A673 (cell line): ENCODE measurements at regions not wholly inside any gene's neighbourhood (a gene's known extent, or its start where the extent isn't known, plus 50 kb on each side); places are given as distances from the start of the nearest gene placed in this dataset.

Experiments
- BruUV-seq: library from RNA; stranded (reverse); fragments of 400-500 nt; replicated peaks from 2 replicates; lab custom pipeline; 2021; lab: Mats Ljungman, UMichigan
- CTCF ChIA-PET: fragments of 300-600 bp; sonication (Branson Sonifier 250); formaldehyde crosslinking; loops from one replicate; lab custom pipeline; 2022; ENCODE audit warnings: antibody characterized with exemption; lab: Charles Lee
- POLR2A ChIA-PET: fragments of 300-600 bp; sonication (Branson Sonifier 250); formaldehyde crosslinking; loops from one replicate; lab custom pipeline; 2022; ENCODE audit warnings: antibody characterized with exemption; ENCODE audit not compliant: low non-redundant PET; lab: Charles Lee
- DNase-seq: peaks from one replicate; pipeline ENCODE4 v3.0.0-alpha.2; 2015; ENCODE audit warnings: low spot score
- H3K27ac ChIP-seq: fragments of 200-600 bp; sonication (generic); 2 replicates; pipeline ENCODE4 v1.5.1; 2016; ENCODE audit warnings: mixed run types, low read depth, mild to moderate bottlenecking, mixed read lengths, antibody characterized with exemption, low read length; ENCODE audit not compliant: poor library complexity, severe bottlenecking
- H3K27me3 ChIP-seq: fragments of 200-600 bp; sonication (generic); replicated peaks from 2 replicates; pipeline ENCODE4 v1.6.1; 2017; ENCODE audit warnings: mixed run types, low read depth, mild to moderate bottlenecking, mixed read lengths, antibody characterized with exemption, low read length; ENCODE audit not compliant: insufficient read depth, poor library complexity
- H3K36me3 ChIP-seq: fragments of 200-600 bp; sonication (generic); 2 replicates; pipeline ENCODE4 v1.6.1; 2016; ENCODE audit warnings: mixed run types, mild to moderate bottlenecking, mixed read lengths, antibody characterized with exemption, low read length; ENCODE audit not compliant: insufficient read depth, poor library complexity, severe bottlenecking
- H3K4me1 ChIP-seq: fragments of 200-600 bp; sonication (generic); 2 replicates; pipeline ENCODE4 v1.6.1; 2017; ENCODE audit warnings: mixed run types, mild to moderate bottlenecking, mixed read lengths, antibody characterized with exemption, low read length; ENCODE audit not compliant: insufficient read depth, poor library complexity, severe bottlenecking
- H3K4me3 ChIP-seq: fragments of 200-600 bp; sonication (generic); 2 replicates; pipeline ENCODE4 v1.5.1; 2016; ENCODE audit warnings: low read depth, mixed run types, mild to moderate bottlenecking, mixed read lengths, low read length; ENCODE audit not compliant: poor library complexity, severe bottlenecking
- H3K9me3 ChIP-seq: fragments of 200-600 bp; sonication (generic); 2 replicates; pipeline ENCODE4 v1.6.1; 2016; ENCODE audit warnings: mixed run types, low read depth, mild to moderate bottlenecking, mixed read lengths, antibody characterized with exemption, low read length; ENCODE audit not compliant: poor library complexity, severe bottlenecking
- CTCF ChIP-seq: fragments of 300-800, 200-600 bp; sonication (generic); conservative IDR thresholded peaks from 2 replicates; pipeline ENCODE4 v1.5.1; 2017; ENCODE audit warnings: low read depth, mild to moderate bottlenecking, antibody characterized with exemption, low read length, moderate library complexity, mixed read lengths
- EZH2 ChIP-seq: fragments of 200-600 bp; sonication (generic); IDR thresholded peaks from 2 replicates; pipeline ENCODE4 v1.6.1; 2017; ENCODE audit warnings: borderline replicate concordance, low read depth, mild to moderate bottlenecking, mixed read lengths, antibody characterized with exemption, low read length; ENCODE audit not compliant: poor library complexity, severe bottlenecking
- intact Hi-C: fragments of 100-400 bp; cut with micrococcal nuclease; formaldehyde crosslinking; loops from one replicate; pipeline ENCODE4 v1.10.0; 2022; ENCODE audit not compliant: unreplicated experiment

- Histone ChIP-seq H3K4me3 (no peak overlapping the region), H3K9me3 (peaks cover 11% of the 10 kb centered on the region), H3K27ac (no peak overlapping the region), H3K27me3 (peaks cover 74% of the 10 kb centered on the region), H3K4me1 (no peaks in the 10 kb centered on the region), H3K36me3 (no peaks in the 10 kb centered on the region)
- ChIA-PET POLR2A (no interaction called here), CTCF (interaction anchor here (0.6 kb wide), 1 partner anchor 238 kb away, joined by 3 read pairs; no protein-coding TSS in a partner anchor)
- no TSS peak for BruUV-seq
- DNase-seq, result peak; percentile 48
- intact Hi-C loops, result no loop called here
- TF ChIP-seq EZH2 (no peak), CTCF (peak; percentile 69)
Measured at GRCh38 chr14:101665478-101666078, 95.9 kb upstream of the PPP2R5C start.

- H3K27ac ChIP-seq, result no peak overlapping the region
- no TSS peak for BruUV-seq
- no peaks in the 10 kb centered on the region for H3K4me1 ChIP-seq
- no peak overlapping the region for H3K4me3 ChIP-seq
- H3K27me3 ChIP-seq, result peaks cover 67% of the 10 kb centered on the region
- H3K36me3 ChIP-seq, result no peaks in the 10 kb centered on the region
- ChIA-PET POLR2A (no interaction called here), CTCF (interaction anchor here (0.7 kb wide), 1 partner anchor 37 kb away, joined by 5 read pairs; no protein-coding TSS in a partner anchor)
- TF ChIP-seq CTCF, result no peak
- H3K9me3 ChIP-seq, result peaks cover 11% of the 10 kb centered on the region
- intact Hi-C loops, result no loop called here
- no peak for DNase-seq
Measured at GRCh38 chr14:101666264-101666663, 95.2 kb upstream of the PPP2R5C start.

- POLR2A ChIA-PET, result no interaction called here
- H3K27ac ChIP-seq, result no peak overlapping the region
- DNase-seq, result no peak
- no peak overlapping the region for H3K4me3 ChIP-seq
- peaks cover 51% of the 10 kb centered on the region for H3K27me3 ChIP-seq
- intact Hi-C loops, result no loop called here
- peaks cover 11% of the 10 kb centered on the region for H3K9me3 ChIP-seq
- no TSS peak for BruUV-seq
- H3K4me1 ChIP-seq, result no peaks in the 10 kb centered on the region
- H3K36me3 ChIP-seq, result no peaks in the 10 kb centered on the region
- CTCF ChIA-PET, result no interaction called here
- TF ChIP-seq CTCF (no peak), EZH2 (no peak)
Measured at GRCh38 chr14:101669629-101670028, 91.9 kb upstream of the PPP2R5C start.
